ENCODE measurements at regions not wholly inside any gene's neighbourhood (a gene's known extent, or its start where the extent isn't known, plus 50 kb on each side); places are given as distances from the start of the nearest gene placed in this dataset.
"Not testable (repeated sequence)": the region's sequence is repeated elsewhere in the genome, so short reads cannot be mapped to it uniquely, and the experiment has no call there.

GRCh38 chr13:110061270-110061669 lies 245.7 kb downstream of the COL4A1 start:
- DNase-seq (ENCODE audit: low read depth in 1 of 2, low spot score in 2 of 2) = no peak
- no peaks in the 10 kb centered on the region for H3K9me3 ChIP-seq (replicated peaks)
- H3K36me3 ChIP-seq = no peaks in the 10 kb centered on the region
- H3K27me3 ChIP-seq (replicated peaks) = no peaks in the 10 kb centered on the region
- H3K4me3 ChIP-seq = no peak overlapping the region
- no peaks in the 10 kb centered on the region for H3K4me1 ChIP-seq (replicated peaks)
- no peak overlapping the region for H3K27ac ChIP-seq

DNA sequence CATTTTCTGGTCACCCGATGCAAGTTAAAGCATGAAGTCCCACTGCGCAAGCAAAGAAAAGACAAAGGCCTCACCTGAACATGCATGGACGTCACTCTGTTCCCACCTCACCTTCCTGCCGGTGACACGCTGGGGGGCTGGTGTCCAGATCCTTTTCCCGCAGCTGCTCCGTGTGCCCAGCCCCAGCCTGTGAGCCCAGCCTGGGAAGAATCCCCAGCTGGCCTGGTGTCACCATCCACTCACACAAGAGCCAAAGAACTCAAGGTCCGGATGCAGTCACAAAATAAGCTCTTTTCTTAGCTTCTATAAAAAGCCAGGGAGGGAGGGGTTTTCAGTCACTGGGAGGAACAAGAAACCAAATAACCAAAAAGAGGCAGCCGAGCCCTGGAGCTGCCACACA lies 249.9 kb downstream of the COL4A1 start:
- no peaks in the 10 kb centered on the region for H3K9me3 ChIP-seq (replicated peaks)
- H3K4me3 ChIP-seq = no peak overlapping the region
- no peak for DNase-seq (ENCODE audit: low read depth in 1 of 2, low spot score in 2 of 2)
- H3K36me3 ChIP-seq = no peaks in the 10 kb centered on the region
- H3K27ac ChIP-seq = no peak overlapping the region
- no peaks in the 10 kb centered on the region; the same call in 1 of the 2 replicates for H3K27me3 ChIP-seq (replicated peaks)
- no peaks in the 10 kb centered on the region for H3K4me1 ChIP-seq (replicated peaks)

DNA sequence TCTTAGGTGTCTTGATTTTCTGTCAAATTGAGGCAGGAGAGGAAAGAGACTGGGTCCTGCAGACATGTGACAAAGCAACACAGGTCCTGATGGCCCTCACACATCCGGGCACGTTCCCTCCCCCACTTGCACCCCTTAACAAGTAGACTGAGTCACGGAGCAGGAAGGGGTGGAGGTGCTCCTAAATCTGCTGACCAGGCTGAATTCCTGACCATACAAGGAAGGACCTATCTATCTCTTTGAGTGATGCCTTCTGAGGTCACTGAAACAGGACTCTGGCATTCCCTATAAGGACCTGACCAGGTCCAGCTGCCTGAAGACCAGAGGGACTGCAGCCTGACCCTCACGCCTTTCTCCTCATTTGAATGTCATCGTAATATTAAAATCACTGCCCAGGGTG lies 250.3 kb downstream of the COL4A1 start:
- no peaks in the 10 kb centered on the region for H3K36me3 ChIP-seq
- H3K9me3 ChIP-seq (replicated peaks) = no peaks in the 10 kb centered on the region
- no peaks in the 10 kb centered on the region for H3K4me1 ChIP-seq (replicated peaks)
- no peaks in the 10 kb centered on the region; the same call in 1 of the 2 replicates for H3K27me3 ChIP-seq (replicated peaks)
- H3K27ac ChIP-seq = no peak overlapping the region
- no peak for DNase-seq (ENCODE audit: low read depth in 1 of 2, low spot score in 2 of 2)
- H3K4me3 ChIP-seq = no peak overlapping the region

DNA sequence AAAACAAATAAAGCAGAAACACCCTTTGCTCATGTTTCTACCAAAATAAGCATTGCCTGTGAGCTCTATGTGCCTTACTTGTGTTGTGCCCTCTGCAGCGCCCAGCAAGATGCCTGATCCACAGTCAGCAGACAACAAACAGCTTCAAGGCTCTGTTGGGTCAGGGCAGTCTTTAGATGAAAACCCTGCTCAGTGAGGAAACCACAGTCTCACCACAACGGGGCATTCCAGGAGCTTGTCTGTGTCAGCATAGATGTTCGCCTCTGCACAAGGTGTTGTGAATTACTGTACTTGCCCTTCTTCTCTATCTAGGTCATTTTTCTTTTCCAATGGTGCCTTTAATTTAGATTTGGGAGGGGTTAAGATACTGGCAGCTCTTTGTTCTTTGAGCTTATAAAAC lies 251.9 kb downstream of the COL4A1 start:
- H3K4me3 ChIP-seq = no peak overlapping the region
- H3K27me3 ChIP-seq (replicated peaks) = no peaks in the 10 kb centered on the region; the same call in 1 of the 2 replicates

DNA sequence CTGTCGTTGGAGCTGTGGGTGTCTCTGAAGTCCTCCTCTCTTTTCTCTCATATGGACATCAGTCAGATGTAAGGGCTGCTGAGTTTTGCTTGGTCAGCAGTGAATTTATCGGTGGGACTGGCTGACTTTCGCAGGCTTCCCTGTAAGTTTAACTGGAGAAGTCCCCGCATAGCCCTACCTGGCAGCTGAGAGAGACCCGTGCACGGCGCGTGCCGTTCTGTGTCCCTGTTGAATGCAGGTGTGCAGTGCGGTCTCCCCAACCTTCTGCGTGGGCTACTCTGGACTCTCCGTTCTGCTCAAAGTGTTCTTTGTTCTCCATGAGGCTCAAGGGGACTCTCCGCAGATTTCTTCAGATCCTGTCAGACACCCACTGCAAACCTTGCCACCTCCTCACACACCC lies 252.9 kb downstream of the COL4A1 start:
- Histone ChIP-seq H3K27ac (no peak overlapping the region), H3K36me3 (no peaks in the 10 kb centered on the region), H3K9me3 (replicated peaks) (no peaks in the 10 kb centered on the region), H3K4me3 (no peak overlapping the region), H3K27me3 (replicated peaks) (no peaks in the 10 kb centered on the region; the same call in 1 of the 2 replicates), H3K4me1 (replicated peaks) (no peaks in the 10 kb centered on the region)
- no peak for DNase-seq (ENCODE audit: low read depth in 1 of 2, low spot score in 2 of 2)

More for the DNA sequence above, 251.9 kb downstream of the COL4A1 start:
- H3K4me1 ChIP-seq (replicated peaks) = no peaks in the 10 kb centered on the region
- no peaks in the 10 kb centered on the region for H3K36me3 ChIP-seq
- H3K9me3 ChIP-seq (replicated peaks) = no peaks in the 10 kb centered on the region
- DNase-seq (ENCODE audit: low read depth in 1 of 2, low spot score in 2 of 2) = no peak
- H3K27ac ChIP-seq = no peak overlapping the region

DNA sequence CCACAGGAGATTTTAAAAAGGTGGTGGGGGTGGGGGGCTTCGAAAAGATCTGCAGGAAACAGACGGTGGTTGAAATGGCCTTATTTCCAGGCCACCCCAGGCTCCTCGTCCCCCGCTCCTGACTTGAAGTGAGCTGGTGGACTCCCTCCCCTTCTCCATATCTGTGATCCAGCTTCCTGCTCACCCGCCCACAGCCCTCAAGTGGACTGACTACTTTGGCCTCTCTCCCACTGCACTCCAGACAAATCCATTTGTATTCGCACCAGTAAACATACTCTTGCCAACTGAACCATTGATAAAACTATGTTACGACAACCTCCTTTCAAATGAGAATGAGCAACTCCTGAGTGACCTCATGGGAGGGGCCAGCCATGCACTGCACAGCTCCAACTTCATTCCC lies 259.5 kb downstream of the COL4A1 start:
- Histone ChIP-seq H3K27ac (no peak overlapping the region; the same call in 1 of the 2 replicates), H3K4me1 (replicated peaks) (peaks cover 36% of the 10 kb centered on the region), H3K36me3 (no peaks in the 10 kb centered on the region), H3K9me3 (replicated peaks) (peaks cover 4% of the 10 kb centered on the region; the same call in 1 of the 2 replicates), H3K27me3 (replicated peaks) (0 out of 2 replicates have a peak, but pooled peaks cover 5% of the 10 kb centered on the region), H3K4me3 (no peak overlapping the region)
- DNase-seq (ENCODE audit: low read depth in 1 of 2, low spot score in 2 of 2) = peak; percentile 74 to 79

DNA sequence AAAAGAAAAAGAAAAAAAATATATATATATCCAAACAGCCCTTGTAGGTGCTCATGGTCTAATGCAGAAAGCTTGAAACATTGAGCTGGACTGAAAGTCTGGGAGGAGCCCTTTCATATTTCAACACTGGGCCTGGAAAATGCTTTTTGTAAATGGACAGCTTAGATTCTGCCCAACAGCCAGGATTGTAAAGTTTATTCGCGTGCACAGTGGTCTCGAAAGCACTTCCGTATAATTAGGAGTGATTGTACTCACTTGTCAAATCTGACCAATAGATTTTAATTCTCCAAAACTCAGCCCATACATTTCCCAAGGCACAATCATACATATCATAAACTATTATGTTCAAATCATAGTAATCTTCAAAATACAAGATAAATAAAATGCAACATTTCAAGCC lies 260.1 kb downstream of the COL4A1 start:
- H3K36me3 ChIP-seq = no peaks in the 10 kb centered on the region
- H3K27me3 ChIP-seq (replicated peaks) = 0 out of 2 replicates have a peak, but pooled peaks cover 5% of the 10 kb centered on the region
- H3K4me3 ChIP-seq = no peak overlapping the region
- H3K27ac ChIP-seq = no peak overlapping the region
- H3K9me3 ChIP-seq (replicated peaks) = peaks cover 4% of the 10 kb centered on the region; the same call in 1 of the 2 replicates
- peaks cover 38% of the 10 kb centered on the region for H3K4me1 ChIP-seq (replicated peaks)
- no peak for DNase-seq (ENCODE audit: low read depth in 1 of 2, low spot score in 2 of 2)

- H3K27ac ChIP-seq = no peak overlapping the region
- H3K9me3 ChIP-seq (replicated peaks) = peaks cover 4% of the 10 kb centered on the region; the same call in 1 of the 2 replicates
- no peaks in the 10 kb centered on the region for H3K36me3 ChIP-seq
- H3K27me3 ChIP-seq (replicated peaks) = 0 out of 2 replicates have a peak, but pooled peaks cover 5% of the 10 kb centered on the region
- no peak for DNase-seq (ENCODE audit: low read depth in 1 of 2, low spot score in 2 of 2)
- H3K4me1 ChIP-seq (replicated peaks) = peaks cover 38% of the 10 kb centered on the region
- no peak overlapping the region for H3K4me3 ChIP-seq
These were observed 259.5 kb upstream of the IRS2 start for GRCh38 chr13:110045919-110046318.

DNA sequence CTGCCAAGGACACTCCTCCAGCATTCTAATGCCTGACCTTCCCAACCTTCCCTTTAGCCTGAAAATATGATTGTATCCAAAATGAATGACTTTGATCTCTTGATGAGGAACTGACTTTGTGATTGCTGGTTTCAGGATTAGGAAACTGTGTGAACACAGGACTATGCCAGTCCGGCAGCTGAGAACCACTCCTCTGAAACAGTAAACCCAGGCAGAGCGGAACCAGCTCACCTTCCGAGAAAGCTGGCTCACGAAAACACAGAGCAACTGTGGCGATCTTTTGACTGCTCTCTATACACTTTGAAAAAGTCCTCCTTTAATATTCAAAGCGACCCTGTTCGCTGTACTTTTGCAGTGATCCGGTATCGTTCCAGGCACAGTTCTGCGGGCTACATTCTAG lies 258.8 kb upstream of the IRS2 start:
- H3K9me3 ChIP-seq (replicated peaks) = peaks cover 4% of the 10 kb centered on the region; the same call in 1 of the 2 replicates
- no peak overlapping the region for H3K4me3 ChIP-seq
- peaks cover 38% of the 10 kb centered on the region for H3K4me1 ChIP-seq (replicated peaks)
- DNase-seq (ENCODE audit: low read depth in 1 of 2, low spot score in 2 of 2) = no peak
- no peak overlapping the region for H3K27ac ChIP-seq
- 0 out of 2 replicates have a peak, but pooled peaks cover 5% of the 10 kb centered on the region for H3K27me3 ChIP-seq (replicated peaks)
- no peaks in the 10 kb centered on the region for H3K36me3 ChIP-seq

DNA sequence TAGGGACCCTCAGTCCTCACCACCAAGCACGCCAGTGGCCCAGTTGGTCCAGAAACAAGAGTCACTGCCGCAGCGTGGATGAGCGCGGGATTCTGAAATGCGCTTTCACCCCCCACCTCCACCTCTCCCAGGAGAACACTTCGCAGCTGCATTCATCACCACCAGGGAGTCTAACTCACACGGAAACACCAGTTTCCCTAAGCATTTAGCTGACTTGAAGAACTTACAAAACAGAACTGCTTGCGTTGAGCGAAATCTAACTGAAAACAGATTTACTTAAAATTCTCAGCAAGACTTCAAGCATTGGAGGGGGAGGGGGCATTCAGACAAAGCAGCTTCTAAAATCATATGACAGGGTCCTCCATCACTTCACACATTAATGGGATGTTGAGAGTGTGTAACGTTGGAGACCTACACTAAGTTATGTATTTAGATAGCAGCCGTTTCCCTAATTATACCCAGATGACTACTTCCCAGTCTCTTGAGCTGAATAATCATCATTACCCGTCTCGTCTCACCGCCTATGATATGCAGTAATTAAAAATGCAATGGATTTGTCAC lies 258.2 kb upstream of the IRS2 start:
- no peak for DNase-seq (ENCODE audit: low read depth in 1 of 2, low spot score in 2 of 2)
- H3K4me3 ChIP-seq = no peak overlapping the region
- 0 out of 2 replicates have a peak, but pooled peaks cover 5% of the 10 kb centered on the region for H3K27me3 ChIP-seq (replicated peaks)
- H3K27ac ChIP-seq = no peak overlapping the region
- H3K36me3 ChIP-seq = no peaks in the 10 kb centered on the region
- H3K9me3 ChIP-seq (replicated peaks) = peaks cover 4% of the 10 kb centered on the region; the same call in 1 of the 2 replicates
- H3K4me1 ChIP-seq (replicated peaks) = peaks cover 38% of the 10 kb centered on the region

GRCh38 chr13:110042253-110042950 lies 256.0 kb upstream of the IRS2 start:
- peak overlapping the region; percentile 53 for H3K27ac ChIP-seq
- no peak overlapping the region for H3K4me3 ChIP-seq
- peaks cover 4% of the 10 kb centered on the region; the same call in 1 of the 2 replicates for H3K9me3 ChIP-seq (replicated peaks)
- 0 out of 2 replicates have a peak, but pooled peaks cover 5% of the 10 kb centered on the region for H3K27me3 ChIP-seq (replicated peaks)
- H3K4me1 ChIP-seq (replicated peaks) = peaks cover 32% of the 10 kb centered on the region
- no peaks in the 10 kb centered on the region for H3K36me3 ChIP-seq
- DNase-seq (ENCODE audit: low read depth in 1 of 2, low spot score in 2 of 2) = peak in 1 of 2 experiments; percentile 89

DNA sequence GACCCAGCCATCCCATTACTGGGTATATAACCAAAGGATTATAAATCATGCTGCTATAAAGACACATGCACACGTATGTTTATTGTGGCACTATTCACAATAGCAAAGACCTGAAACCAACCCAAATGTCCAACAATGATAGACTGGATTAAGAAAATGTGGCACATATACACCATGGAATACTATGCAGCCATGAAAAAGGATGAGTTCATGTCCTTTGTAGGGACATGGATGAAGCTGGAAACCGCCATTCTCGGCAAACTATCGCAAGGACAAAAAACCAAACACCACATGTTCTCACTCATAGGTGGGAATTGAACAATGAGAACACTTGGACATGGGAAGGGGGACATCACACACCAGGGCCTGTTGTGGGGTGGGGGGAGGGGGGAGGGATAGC lies 255.3 kb upstream of the IRS2 start:
- not testable (repeated sequence) for H3K9me3 ChIP-seq (replicated peaks); DNase-seq (ENCODE audit: low read depth in 1 of 2, low spot score in 2 of 2)

DNA sequence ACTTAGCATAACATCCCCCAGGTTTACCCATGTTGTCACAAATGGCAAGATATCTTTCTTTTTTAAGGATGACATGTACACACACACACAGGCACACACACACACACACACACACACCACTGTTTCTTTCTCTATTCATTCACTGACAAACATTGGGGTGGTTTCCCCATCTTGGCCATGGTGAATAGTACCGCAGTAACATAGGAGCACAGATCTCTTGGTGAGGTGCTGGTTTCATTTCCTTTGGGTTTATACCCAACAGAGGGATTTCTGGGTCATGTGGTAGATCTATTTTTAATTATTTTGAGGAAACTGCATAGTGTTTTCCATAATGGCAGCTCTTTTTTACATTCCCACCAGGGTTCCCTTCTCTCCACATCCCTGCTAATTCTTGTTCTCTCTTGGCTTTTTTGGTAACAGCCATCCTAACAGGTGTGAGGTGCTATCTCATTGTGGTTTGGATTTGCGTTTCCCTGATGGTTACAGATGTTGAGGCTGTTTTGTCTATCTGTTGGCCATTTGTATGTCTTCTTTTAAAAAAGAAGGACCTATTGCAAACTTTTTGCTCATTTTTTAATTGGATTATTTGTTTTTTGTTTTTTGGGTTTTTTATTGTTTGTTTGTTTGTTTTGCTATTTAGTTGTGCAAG lies 251.7 kb upstream of the IRS2 start:
- Histone ChIP-seq H3K27ac (no peak overlapping the region), H3K4me1 (replicated peaks) (peaks cover 8% of the 10 kb centered on the region)

More for the DNA sequence above, 255.3 kb upstream of the IRS2 start:
- H3K27me3 ChIP-seq (replicated peaks); H3K4me3 ChIP-seq; H3K36me3 ChIP-seq: not testable (repeated sequence)
- Histone ChIP-seq H3K4me1 (replicated peaks) (peaks cover 25% of the 10 kb centered on the region), H3K27ac (peak overlapping the region; percentile 53; the same call in 1 of the 2 replicates)

GRCh38 chr13:110036060-110036459 lies 249.7 kb upstream of the IRS2 start:
- Histone ChIP-seq H3K36me3 (no peaks in the 10 kb centered on the region), H3K27me3 (replicated peaks) (no peaks in the 10 kb centered on the region), H3K4me3 (no peak overlapping the region), H3K4me1 (replicated peaks) (no peaks in the 10 kb centered on the region), H3K27ac (no peak overlapping the region), H3K9me3 (replicated peaks) (no peaks in the 10 kb centered on the region)
- DNase-seq (ENCODE audit: low read depth in 1 of 2, low spot score in 2 of 2) = no peak

More for the DNA sequence above, 251.7 kb upstream of the IRS2 start:
- no peak for DNase-seq (ENCODE audit: low read depth in 1 of 2, low spot score in 2 of 2)
- Histone ChIP-seq H3K9me3 (replicated peaks) (0 out of 2 replicates have a peak, but pooled peaks cover 2% of the 10 kb centered on the region), H3K27me3 (replicated peaks) (no peaks in the 10 kb centered on the region), H3K36me3 (no peaks in the 10 kb centered on the region), H3K4me3 (no peak overlapping the region)

All from SJSA1 (cell line).